T-cell (primary cell): ENCODE measurements at regions not wholly inside any gene's neighbourhood (a gene's known extent, or its start where the extent isn't known, plus 50 kb on each side); places are given as distances from the start of the nearest gene placed in this dataset.

Experiments
- ATAC-seq, 4 experiments: fragments of 200-7000 bp in 3 of 4; fragments of 150-1000 bp in 1 of 4; cut with Tn5 transposase; replicated peaks in 1 of 4; 1 replicate in 3 of 4; 2 replicates in 1 of 4; pipeline ENCODE4 v1.10.0; 2021; ENCODE audit warnings: moderate library complexity in 3 of 4, mild to moderate bottlenecking in 2 of 4, moderate number of reproducible peaks in 1 of 4
- CTCF ChIA-PET, 2 donors: fragments of 300-600 bp; sonication (Branson Sonifier 250); formaldehyde crosslinking; loops; one replicate each; lab custom pipeline; 2022; ENCODE audit warnings: antibody characterized with exemption in 2 of 2; lab: Charles Lee
- POLR2A ChIA-PET, 2 donors: fragments of 300-600 bp; sonication (Branson Sonifier 250); formaldehyde crosslinking; loops; one replicate each; lab custom pipeline; 2022; ENCODE audit warnings: antibody characterized with exemption in 2 of 2; lab: Charles Lee
- DNase-seq, 35 experiments: peaks; one replicate each; pipeline versions ENCODE4 v3.0.0 to v3.0.0-alpha.2; 2013 to 2023
- H3K27ac ChIP-seq: one replicate; pipeline ENCODE4 v1.5.1; 2013; ENCODE audit warnings: low read length
- H3K27me3 ChIP-seq, 2 experiments: replicated peaks in 1 of 2; 1 replicate in 1 of 2; 2 replicates in 1 of 2; pipeline versions ENCODE4 v1.6.1 to v1.7.0; 2013; ENCODE audit warnings: low read length in 1 of 2, mixed read lengths in 1 of 2; ENCODE audit not compliant: control insufficient read depth in 2 of 2, insufficient read depth in 2 of 2; ENCODE audit errors: extremely low read depth in 1 of 2
- H3K36me3 ChIP-seq, 2 donors: 1 replicate in 1 of 2; 2 replicates in 1 of 2; pipeline versions ENCODE4 v1.6.1 to v1.7.0; 2013; ENCODE audit warnings: low read length in 1 of 2; ENCODE audit not compliant: control insufficient read depth in 2 of 2, insufficient read depth in 1 of 2; ENCODE audit errors: extremely low read depth in 1 of 2
- H3K4me1 ChIP-seq, 2 experiments: 1 replicate in 1 of 2; 2 replicates in 1 of 2; pipeline versions ENCODE4 v1.6.1 to v1.7.0; 2013; ENCODE audit warnings: low read length in 2 of 2, mixed read lengths in 1 of 2; ENCODE audit not compliant: insufficient read depth in 2 of 2, control insufficient read depth in 1 of 2; ENCODE audit errors: extremely low read depth in 1 of 2
- H3K4me3 ChIP-seq, 2 donors: 1 replicate in 1 of 2; 2 replicates in 1 of 2; pipeline versions ENCODE4 v1.5.1 to v1.7.0; 2013; ENCODE audit warnings: mild to moderate bottlenecking in 2 of 2, low read length in 1 of 2, moderate library complexity in 1 of 2; ENCODE audit not compliant: control insufficient read depth in 1 of 2; ENCODE audit errors: extremely low read depth in 1 of 2
- H3K9me3 ChIP-seq: 2 replicates; pipeline ENCODE4 v1.7.0; 2013
- H3K27ac Mint-ChIP-seq, 2 donors: one replicate each; pipeline ENCODE4 v1.8.0; 2020 to 2021; ENCODE audit warnings: mild to moderate bottlenecking in 2 of 2, mixed read lengths in 2 of 2
- H3K27me3 Mint-ChIP-seq, 2 donors: one replicate each; pipeline ENCODE4 v1.8.0; 2021 to 2022; ENCODE audit warnings: mixed read lengths in 2 of 2
- H3K36me3 Mint-ChIP-seq: one replicate; pipeline ENCODE4 v1.8.0; 2021; ENCODE audit warnings: mixed read lengths
- H3K4me1 Mint-ChIP-seq, 3 donors: one replicate each; pipeline ENCODE4 v1.8.0; 2020 to 2022; ENCODE audit warnings: mixed read lengths in 3 of 3, mild to moderate bottlenecking in 1 of 3
- H3K4me3 Mint-ChIP-seq, 3 donors: one replicate each; pipeline ENCODE4 v1.8.0; 2020 to 2022; ENCODE audit warnings: mild to moderate bottlenecking in 3 of 3, mixed read lengths in 3 of 3, moderate library complexity in 3 of 3
- H3K9me3 Mint-ChIP-seq, 3 donors: one replicate each; pipeline ENCODE4 v1.8.0; 2020 to 2022; ENCODE audit warnings: mixed read lengths in 3 of 3
- WGBS: methylation state at CpG from one replicate; pipeline ENCODE4 v1.1.5; 2013; ENCODE audit warnings: missing lambda C conversion rate; ENCODE audit not compliant: insufficient coverage; 5-methylcytosine and 5-hydroxymethylcytosine counted together

- H3K36me3 Mint-ChIP-seq: no peaks in the 10 kb centered on the region
- H3K27ac Mint-ChIP-seq: no peak overlapping the region
- H3K36me3 ChIP-seq: no peaks in the 10 kb centered on the region
- no peak overlapping the region for H3K4me3 Mint-ChIP-seq
- H3K4me1 Mint-ChIP-seq: no peaks in the 10 kb centered on the region
- H3K9me3 ChIP-seq: no peaks in the 10 kb centered on the region
- no peaks in the 10 kb centered on the region for H3K4me1 ChIP-seq
- no peak for DNase-seq
- H3K27me3 ChIP-seq: no peaks in the 10 kb centered on the region
- ChIA-PET POLR2A (no interaction called here), CTCF (no interaction called here)
- no peak overlapping the region for H3K27ac ChIP-seq
- no CpG with 5 or more reads among the region's 3 CpGs for WGBS
- peaks cover 0 to 18% (median 8%) of the 10 kb centered on the region in 3 donors for H3K9me3 Mint-ChIP-seq
- no peak for ATAC-seq
- no peaks in the 10 kb centered on the region for H3K27me3 Mint-ChIP-seq
- no peak overlapping the region for H3K4me3 ChIP-seq
Observed at GRCh38 chr1:189036628-189037027, 1441.0 kb downstream of the BRINP3 start.

DNA sequence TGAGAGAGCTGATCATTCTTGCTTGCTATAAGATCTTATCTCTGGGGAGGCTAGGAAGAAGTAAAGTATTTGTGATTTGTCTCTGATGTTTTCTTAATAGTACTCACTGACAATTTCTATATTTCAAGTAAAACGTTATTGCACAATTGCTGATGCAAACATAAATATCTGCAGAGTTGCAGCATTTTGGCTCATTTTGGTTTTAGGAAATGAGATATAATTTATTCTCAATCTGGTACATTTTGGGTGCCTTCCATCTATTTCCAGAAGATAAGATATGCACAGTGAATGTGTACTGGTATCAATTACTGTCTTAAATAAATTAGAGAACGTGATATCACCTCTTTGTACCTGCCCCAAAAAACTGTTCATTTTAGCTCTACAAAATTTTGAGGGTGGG is 1431.5 kb downstream of the BRINP3 start:
- Histone ChIP-seq H3K27ac (no peak overlapping the region), H3K4me3 (no peak overlapping the region), H3K4me1 (no peaks in the 10 kb centered on the region), H3K36me3 (no peaks in the 10 kb centered on the region), H3K27me3 (no peaks in the 10 kb centered on the region), H3K9me3 (no peaks in the 10 kb centered on the region)
- DNase-seq (no peak), ATAC-seq (no peak)
- Mint-ChIP-seq H3K27ac (no peak overlapping the region), H3K4me1 (no peaks in the 10 kb centered on the region), H3K4me3 (no peak overlapping the region), H3K9me3 (peaks cover 14 to 24% (median 14%) of the 10 kb centered on the region in 3 donors), H3K36me3 (no peaks in the 10 kb centered on the region), H3K27me3 (no peaks in the 10 kb centered on the region)
- WGBS: no CpG with 5 or more reads among the region's 2 CpGs
- CTCF ChIA-PET: no interaction called here
- POLR2A ChIA-PET: no interaction called here

DNA sequence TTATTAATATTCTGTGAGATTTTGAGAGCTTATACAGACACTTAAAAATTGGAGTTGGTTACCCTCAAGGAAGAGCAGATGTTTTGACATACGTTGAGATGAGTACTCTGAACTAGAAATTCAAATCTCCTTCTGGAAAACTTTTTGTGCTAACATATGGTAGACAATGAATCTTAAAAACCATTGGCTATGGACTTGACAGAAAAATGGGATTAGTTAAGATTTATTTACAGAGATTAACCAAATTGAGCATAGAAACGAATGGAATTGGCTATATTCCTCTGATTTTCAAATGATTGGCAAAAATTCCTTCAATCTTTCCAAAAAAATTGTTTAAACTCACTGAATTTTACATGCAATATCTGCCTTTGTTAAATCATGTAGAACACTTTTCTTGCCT is 1392.9 kb downstream of the BRINP3 start:
- Mint-ChIP-seq H3K4me1 (no peaks in the 10 kb centered on the region), H3K36me3 (no peaks in the 10 kb centered on the region), H3K9me3 (peaks cover 0 to 24% (median 4%) of the 10 kb centered on the region in 3 donors), H3K4me3 (no peak overlapping the region), H3K27me3 (no peaks in the 10 kb centered on the region), H3K27ac (no peak overlapping the region)
- WGBS: no CpG with 5 or more reads among the region's 2 CpGs
- ATAC-seq (no peak), DNase-seq (no peak)
- no peaks in the 10 kb centered on the region for H3K36me3 ChIP-seq
- no peaks in the 10 kb centered on the region for H3K4me1 ChIP-seq
- ChIA-PET POLR2A (no interaction called here), CTCF (no interaction called here)
- H3K27ac ChIP-seq: no peak overlapping the region
- H3K4me3 ChIP-seq: no peak overlapping the region
- no peaks in the 10 kb centered on the region for H3K9me3 ChIP-seq
- no peaks in the 10 kb centered on the region for H3K27me3 ChIP-seq

- H3K36me3 Mint-ChIP-seq: no peaks in the 10 kb centered on the region
- peaks cover 9 to 29% (median 20%) of the 10 kb centered on the region in 3 donors for H3K9me3 Mint-ChIP-seq
- H3K4me1 ChIP-seq: no peaks in the 10 kb centered on the region
- ATAC-seq (no peak), DNase-seq (no peak)
- no peak overlapping the region for H3K27ac ChIP-seq
- ChIA-PET POLR2A (no interaction called here), CTCF (no interaction called here)
- no peaks in the 10 kb centered on the region for H3K36me3 ChIP-seq
- H3K4me3 ChIP-seq: no peak overlapping the region
- no peaks in the 10 kb centered on the region for H3K4me1 Mint-ChIP-seq
- no peak overlapping the region for H3K4me3 Mint-ChIP-seq
- no peaks in the 10 kb centered on the region for H3K27me3 ChIP-seq
- no peaks in the 10 kb centered on the region for H3K27me3 Mint-ChIP-seq
- H3K27ac Mint-ChIP-seq: no peak overlapping the region
- H3K9me3 ChIP-seq: no peaks in the 10 kb centered on the region
Observed at GRCh38 chr1:189103956-189104355, 1373.7 kb downstream of the BRINP3 start.

DNA sequence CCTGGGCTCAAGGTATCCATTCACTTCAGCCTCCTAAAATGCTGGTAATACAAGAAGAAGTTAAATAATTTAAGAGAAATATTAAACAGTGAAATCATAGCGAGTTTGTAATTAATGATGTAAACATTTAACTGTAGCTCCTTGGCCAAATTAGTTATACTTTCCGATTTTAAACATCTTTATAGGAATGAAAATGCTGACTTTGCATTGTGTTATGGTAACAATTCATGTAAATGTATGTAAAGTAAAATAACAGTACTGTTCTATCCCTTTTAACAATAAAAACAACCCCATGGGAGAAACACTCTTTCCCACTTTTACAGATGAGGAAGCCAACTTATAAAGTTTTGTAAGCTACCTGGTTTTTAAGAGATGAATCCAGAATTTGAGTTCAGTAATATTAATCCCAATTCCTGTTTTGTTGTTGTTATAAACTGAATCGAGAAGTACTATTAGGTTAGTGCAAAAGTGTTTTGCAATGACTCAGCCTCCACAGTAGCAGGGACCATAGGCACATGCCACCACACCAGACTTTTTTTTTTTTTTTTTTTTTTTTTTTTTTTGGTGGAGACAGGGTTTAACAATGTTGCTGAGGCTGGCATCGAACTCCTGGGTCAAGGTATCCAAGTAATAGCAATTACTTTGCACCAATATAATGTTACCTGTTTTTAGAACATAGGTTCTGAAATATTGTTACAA is 1360.4 kb downstream of the BRINP3 start:
- H3K4me1 Mint-ChIP-seq: no peaks in the 10 kb centered on the region
- H3K9me3 ChIP-seq: no peaks in the 10 kb centered on the region
- no peak overlapping the region for H3K4me3 Mint-ChIP-seq
- peaks cover 7 to 10% (median 7%) of the 10 kb centered on the region in 3 donors for H3K9me3 Mint-ChIP-seq
- H3K4me1 ChIP-seq: no peaks in the 10 kb centered on the region
- no peaks in the 10 kb centered on the region for H3K36me3 ChIP-seq
- no peaks in the 10 kb centered on the region for H3K27me3 ChIP-seq
- H3K4me3 ChIP-seq: no peak overlapping the region
- H3K27ac ChIP-seq: no peak overlapping the region
- ChIA-PET CTCF (no interaction called here), POLR2A (no interaction called here)
- WGBS: no CpG with 5 or more reads among the region's 4 CpGs
- no peak for DNase-seq
- no peak overlapping the region for H3K27ac Mint-ChIP-seq
- H3K36me3 Mint-ChIP-seq: no peaks in the 10 kb centered on the region
- ATAC-seq: no peak
- no peaks in the 10 kb centered on the region for H3K27me3 Mint-ChIP-seq

DNA sequence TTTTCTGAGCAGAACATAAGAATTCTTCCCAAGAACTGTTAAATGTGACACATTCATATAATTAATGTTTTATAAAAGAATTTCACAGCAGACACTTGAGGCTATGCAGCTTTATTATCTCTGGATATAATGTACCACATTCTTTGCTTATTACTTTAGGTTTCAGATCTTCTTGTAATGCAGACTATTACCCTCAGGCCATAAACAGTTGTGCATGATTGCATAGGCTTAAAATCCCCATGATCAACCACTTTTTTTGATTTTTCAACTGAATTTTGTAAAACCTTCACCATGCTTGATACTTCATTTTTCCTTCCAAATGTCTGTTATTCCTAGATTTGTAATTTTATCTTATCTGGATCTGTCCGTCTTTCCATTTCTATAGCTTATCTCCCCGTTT is 1355.7 kb downstream of the BRINP3 start:
- Mint-ChIP-seq H3K27ac (no peak overlapping the region), H3K4me1 (no peaks in the 10 kb centered on the region), H3K9me3 (peaks cover 11 to 26% (median 13%) of the 10 kb centered on the region in 3 donors), H3K27me3 (no peaks in the 10 kb centered on the region), H3K4me3 (no peak overlapping the region), H3K36me3 (no peaks in the 10 kb centered on the region)
- H3K4me1 ChIP-seq: no peaks in the 10 kb centered on the region
- no peaks in the 10 kb centered on the region for H3K36me3 ChIP-seq
- H3K27me3 ChIP-seq: no peaks in the 10 kb centered on the region
- ChIA-PET POLR2A (no interaction called here), CTCF (no interaction called here)
- WGBS: no CpG with 5 or more reads among the region's 2 CpGs
- DNase-seq (no peak), ATAC-seq (no peak)
- H3K27ac ChIP-seq: no peak overlapping the region
- no peak overlapping the region for H3K4me3 ChIP-seq
- H3K9me3 ChIP-seq: no peaks in the 10 kb centered on the region

DNA sequence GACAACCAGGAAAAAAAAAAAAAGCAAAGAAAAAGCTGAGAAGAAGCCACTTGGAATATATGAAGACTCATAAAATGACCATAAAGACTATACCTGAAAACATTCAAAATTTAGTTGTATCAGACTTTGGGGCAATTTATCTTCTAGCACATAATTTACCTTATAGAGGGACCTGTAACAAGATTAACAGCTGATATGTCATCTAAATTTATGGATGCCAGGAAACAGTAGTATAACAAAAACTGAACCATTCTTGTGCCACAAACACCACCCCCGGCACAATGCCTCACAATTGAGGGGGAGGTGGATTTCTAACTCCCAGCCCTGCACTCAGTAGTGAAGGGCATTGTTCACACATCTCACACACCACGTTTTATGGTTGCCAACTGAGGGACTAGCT is 1352.0 kb downstream of the BRINP3 start:
- DNase-seq (no peak), ATAC-seq (no peak)
- WGBS: no CpG with 5 or more reads among the region's 2 CpGs
- Mint-ChIP-seq H3K9me3 (peaks cover 10 to 27% (median 13%) of the 10 kb centered on the region in 3 donors), H3K36me3 (no peaks in the 10 kb centered on the region), H3K27me3 (no peaks in the 10 kb centered on the region), H3K4me1 (no peaks in the 10 kb centered on the region), H3K27ac (no peak overlapping the region), H3K4me3 (no peak overlapping the region)
- H3K9me3 ChIP-seq: no peaks in the 10 kb centered on the region
- no peaks in the 10 kb centered on the region for H3K36me3 ChIP-seq
- no peak overlapping the region for H3K27ac ChIP-seq
- no peak overlapping the region for H3K4me3 ChIP-seq
- ChIA-PET POLR2A (no interaction called here), CTCF (interaction anchor here in 1 of 2 donors (0.6 kb wide), 1 partner anchor 682 kb away, joined by 4 read pairs; no protein-coding TSS in a partner anchor)
- H3K4me1 ChIP-seq: no peaks in the 10 kb centered on the region
- no peaks in the 10 kb centered on the region for H3K27me3 ChIP-seq
